Activated CD4-positive, alpha-beta memory T cell treated with anti-CD3 and anti-CD28 coated beads for 36 hours (primary cell): ENCODE measurements at regions not wholly inside any gene's neighbourhood (a gene's known extent, or its start where the extent isn't known, plus 50 kb on each side); places are given as distances from the start of the nearest gene placed in this dataset.

Experiments
- CTCF ChIA-PET: fragments of 350-600 bp; sonication (Branson Sonifier 250); formaldehyde crosslinking; loops from one replicate; lab custom pipeline; 2021; ENCODE audit warnings: antibody characterized with exemption, inconsistent platforms; lab: Charles Lee
- POLR2A ChIA-PET: fragments of 350-600 bp; sonication (Branson Sonifier 250); formaldehyde crosslinking; loops from one replicate; lab custom pipeline; 2021; ENCODE audit warnings: antibody characterized with exemption; lab: Charles Lee
- DNase-seq: peaks from one replicate; pipeline ENCODE4 v3.0.0-alpha.2; 2020
- H3K27ac Mint-ChIP-seq: one replicate; pipeline ENCODE4 v1.8.0; 2021; ENCODE audit warnings: mixed read lengths
- H3K27me3 Mint-ChIP-seq: one replicate; pipeline ENCODE4 v1.8.0; 2021; ENCODE audit warnings: mixed read lengths
- H3K36me3 Mint-ChIP-seq: one replicate; pipeline ENCODE4 v1.8.0; 2021; ENCODE audit warnings: mixed read lengths
- H3K4me1 Mint-ChIP-seq: one replicate; pipeline ENCODE4 v1.8.0; 2021; ENCODE audit warnings: low read depth, mixed read lengths
- H3K4me3 Mint-ChIP-seq: one replicate; pipeline ENCODE4 v1.8.0; 2021; ENCODE audit warnings: mild to moderate bottlenecking, mixed read lengths
- H3K9me3 Mint-ChIP-seq: one replicate; pipeline ENCODE4 v1.8.0; 2021; ENCODE audit warnings: mixed read lengths
- intact Hi-C: fragments of 100-400 bp; cut with micrococcal nuclease; formaldehyde crosslinking; loops from one replicate; pipeline ENCODE4 v1.15.1; 2023

GRCh38 chr6:105886066-105886813 lies 199.9 kb upstream of the PRDM1 start:
- Mint-ChIP-seq H3K4me3 (no peak overlapping the region), H3K4me1 (peaks cover 17% of the 10 kb centered on the region), H3K36me3 (no peaks in the 10 kb centered on the region), H3K9me3 (no peaks in the 10 kb centered on the region), H3K27me3 (peaks cover 10% of the 10 kb centered on the region), H3K27ac (no peak overlapping the region)
- POLR2A ChIA-PET, result no interaction called here
- DNase-seq, result no peak
- intact Hi-C loops, result no loop called here
- CTCF ChIA-PET, result no interaction called here

- no peak overlapping the region for H3K4me3 Mint-ChIP-seq
- peaks cover 33% of the 10 kb centered on the region for H3K4me1 Mint-ChIP-seq
- H3K27me3 Mint-ChIP-seq, result peaks cover 20% of the 10 kb centered on the region
- H3K36me3 Mint-ChIP-seq, result no peaks in the 10 kb centered on the region
- intact Hi-C loops, result no loop called here
- no peak overlapping the region for H3K27ac Mint-ChIP-seq
- CTCF ChIA-PET, result no interaction called here
- H3K9me3 Mint-ChIP-seq, result no peaks in the 10 kb centered on the region
- no peak for DNase-seq
- POLR2A ChIA-PET, result no interaction called here
Observed at GRCh38 chr6:105884426-105884825, 201.7 kb upstream of the PRDM1 start.

DNA sequence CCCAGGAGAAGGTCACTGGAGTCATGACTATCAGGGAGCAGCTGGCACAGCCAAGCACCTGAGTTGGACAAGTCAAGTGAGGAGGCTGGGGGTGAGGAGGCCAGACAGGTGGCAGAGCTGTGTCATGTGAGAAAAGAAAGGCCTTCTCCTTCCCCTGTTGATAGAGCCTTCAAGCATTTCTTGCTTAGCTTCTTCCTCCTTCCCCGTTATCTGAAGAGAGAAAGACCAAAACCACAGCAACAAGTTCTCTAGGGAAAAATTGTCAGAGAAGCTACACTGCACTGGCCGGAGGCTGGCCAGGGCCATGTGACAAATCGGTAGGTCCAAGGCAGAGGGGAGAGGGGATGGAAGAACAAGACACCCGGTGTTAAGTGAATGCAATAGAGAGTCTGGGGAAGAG lies 202.1 kb upstream of the PRDM1 start:
- Mint-ChIP-seq H3K36me3 (no peaks in the 10 kb centered on the region), H3K4me1 (peaks cover 36% of the 10 kb centered on the region), H3K27me3 (peaks cover 20% of the 10 kb centered on the region), H3K9me3 (no peaks in the 10 kb centered on the region), H3K4me3 (no peak overlapping the region), H3K27ac (no peak overlapping the region)
- no peak for DNase-seq
- CTCF ChIA-PET, result no interaction called here
- intact Hi-C loops, result no loop called here
- POLR2A ChIA-PET, result no interaction called here

DNA sequence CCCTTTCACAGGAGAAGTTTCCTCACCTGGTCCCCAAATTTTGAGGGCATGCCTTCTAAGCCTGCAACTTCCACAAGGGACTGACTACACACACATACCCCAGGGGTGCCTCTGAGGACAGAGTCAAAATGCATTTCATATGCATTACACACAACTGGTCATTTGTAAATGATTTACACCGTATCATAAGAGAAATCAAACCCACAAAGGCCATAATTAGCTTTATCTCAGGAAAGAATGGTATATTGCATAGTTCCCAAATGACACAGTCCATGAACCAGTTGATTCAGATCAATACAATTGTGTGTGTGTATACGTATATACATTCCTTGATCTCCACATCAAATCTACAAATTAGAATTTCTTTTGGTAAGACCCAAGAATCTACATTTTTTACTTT lies 203.3 kb upstream of the PRDM1 start:
- peaks cover 30% of the 10 kb centered on the region for H3K27me3 Mint-ChIP-seq
- CTCF ChIA-PET, result interaction anchor here (0.9 to 1.2 kb wide), 2 partner anchors 9 to 341 kb away, joined by 3 to 6 read pairs; no protein-coding TSS in a partner anchor

GRCh38 chr6:105882121-105882803 lies 203.9 kb upstream of the PRDM1 start:
- POLR2A ChIA-PET, result interaction anchor here (0.5 kb wide), 2 partner anchors 18 to 210 kb away, joined by 3 to 5 read pairs; no protein-coding TSS in a partner anchor
- DNase-seq, result no peak
- intact Hi-C loops, result no loop called here
- no peaks in the 10 kb centered on the region for H3K9me3 Mint-ChIP-seq
- H3K27me3 Mint-ChIP-seq, result peaks cover 32% of the 10 kb centered on the region
- H3K36me3 Mint-ChIP-seq, result no peaks in the 10 kb centered on the region
- H3K4me3 Mint-ChIP-seq, result no peak overlapping the region
- CTCF ChIA-PET, result interaction anchor here (0.9 to 1.2 kb wide), 2 partner anchors 10 to 341 kb away, joined by 3 to 6 read pairs; no protein-coding TSS in a partner anchor
- no peak overlapping the region for H3K27ac Mint-ChIP-seq
- H3K4me1 Mint-ChIP-seq, result peaks cover 34% of the 10 kb centered on the region

More for the DNA sequence above, 203.3 kb upstream of the PRDM1 start:
- no peaks in the 10 kb centered on the region for H3K36me3 Mint-ChIP-seq
- intact Hi-C loops, result no loop called here
- no peak for DNase-seq
- H3K27ac Mint-ChIP-seq, result no peak overlapping the region
- no peak overlapping the region for H3K4me3 Mint-ChIP-seq
- no peaks in the 10 kb centered on the region for H3K9me3 Mint-ChIP-seq
- peaks cover 36% of the 10 kb centered on the region for H3K4me1 Mint-ChIP-seq
- POLR2A ChIA-PET, result interaction anchor here (0.5 kb wide), 1 partner anchor 209 kb away, joined by 5 read pairs; no protein-coding TSS in a partner anchor

GRCh38 chr6:105881608-105882007 lies 204.5 kb upstream of the PRDM1 start:
- H3K27me3 Mint-ChIP-seq, result peaks cover 33% of the 10 kb centered on the region
- H3K9me3 Mint-ChIP-seq, result no peaks in the 10 kb centered on the region
- DNase-seq, result no peak
- no peak overlapping the region for H3K4me3 Mint-ChIP-seq
- H3K27ac Mint-ChIP-seq, result no peak overlapping the region
- intact Hi-C loops, result loop anchor here (2.0 kb wide), 1 partner anchor 73 kb away; no protein-coding TSS in a partner anchor
- no peaks in the 10 kb centered on the region for H3K36me3 Mint-ChIP-seq
- CTCF ChIA-PET, result no interaction called here
- POLR2A ChIA-PET, result interaction anchor here (0.5 kb wide), 1 partner anchor 19 kb away, joined by 3 read pairs; no protein-coding TSS in a partner anchor
- H3K4me1 Mint-ChIP-seq, result peaks cover 34% of the 10 kb centered on the region

DNA sequence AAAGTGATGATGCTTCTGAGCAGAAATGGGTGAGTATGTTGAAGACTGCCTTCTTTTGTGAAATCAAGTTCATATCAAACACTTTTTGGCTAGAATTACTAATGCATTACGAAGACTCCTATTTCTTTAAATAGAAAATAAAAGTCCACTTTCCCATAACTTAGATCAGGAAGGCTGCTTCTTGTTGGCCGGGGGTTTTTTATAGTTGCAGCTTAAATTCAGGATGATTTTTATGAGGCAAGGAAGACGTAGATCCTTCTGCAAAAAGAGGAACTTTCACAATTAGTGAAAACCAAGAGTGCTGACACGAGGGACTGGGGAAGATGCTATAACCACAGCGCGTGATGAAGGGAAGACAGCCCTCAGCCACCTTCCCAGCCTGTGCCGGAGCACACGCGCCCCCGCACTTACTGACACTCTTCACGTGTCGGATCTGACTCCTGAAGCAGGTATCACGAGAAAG lies 206.1 kb upstream of the PRDM1 start:
- H3K27ac Mint-ChIP-seq, result peak overlapping the region; percentile 44

GRCh38 chr6:105879146-105879545 lies 207.0 kb upstream of the PRDM1 start:
- Mint-ChIP-seq H3K27me3 (peaks cover 40% of the 10 kb centered on the region), H3K4me1 (peaks cover 26% of the 10 kb centered on the region), H3K4me3 (no peak overlapping the region), H3K36me3 (no peaks in the 10 kb centered on the region), H3K27ac (no peak overlapping the region), H3K9me3 (no peaks in the 10 kb centered on the region)
- no peak for DNase-seq
- intact Hi-C loops, result no loop called here
- CTCF ChIA-PET, result no interaction called here
- POLR2A ChIA-PET, result interaction anchor here (1.3 kb wide), 1 partner anchor 21 kb away, joined by 5 read pairs; no protein-coding TSS in a partner anchor

More for the DNA sequence above, 206.1 kb upstream of the PRDM1 start:
- Mint-ChIP-seq H3K27me3 (peaks cover 37% of the 10 kb centered on the region), H3K9me3 (no peaks in the 10 kb centered on the region), H3K4me1 (peaks cover 26% of the 10 kb centered on the region), H3K4me3 (peak overlapping the region; percentile 31), H3K36me3 (no peaks in the 10 kb centered on the region)
- ChIA-PET CTCF (interaction anchor here (0.7 kb wide), 1 partner anchor 448 kb away, joined by 3 read pairs; no protein-coding TSS in a partner anchor), POLR2A (interaction anchor here (0.9 to 1.3 kb wide), 3 partner anchors 20 to 71 kb away, joined by 4 to 5 read pairs (median 4); no protein-coding TSS in a partner anchor)
- DNase-seq, result peak; percentile 75
- intact Hi-C loops, result loop anchor here (1.0 to 2.0 kb wide), 4 partner anchors 20 to 103 kb away; no protein-coding TSS in a partner anchor

- intact Hi-C loops, result no loop called here
- Mint-ChIP-seq H3K27ac (no peak overlapping the region), H3K4me1 (peaks cover 30% of the 10 kb centered on the region), H3K36me3 (no peaks in the 10 kb centered on the region), H3K4me3 (no peak overlapping the region), H3K27me3 (peaks cover 40% of the 10 kb centered on the region), H3K9me3 (no peaks in the 10 kb centered on the region)
- DNase-seq, result no peak
- ChIA-PET POLR2A (no interaction called here), CTCF (no interaction called here)
Observed at GRCh38 chr6:105875974-105876640, 210.0 kb upstream of the PRDM1 start.

DNA sequence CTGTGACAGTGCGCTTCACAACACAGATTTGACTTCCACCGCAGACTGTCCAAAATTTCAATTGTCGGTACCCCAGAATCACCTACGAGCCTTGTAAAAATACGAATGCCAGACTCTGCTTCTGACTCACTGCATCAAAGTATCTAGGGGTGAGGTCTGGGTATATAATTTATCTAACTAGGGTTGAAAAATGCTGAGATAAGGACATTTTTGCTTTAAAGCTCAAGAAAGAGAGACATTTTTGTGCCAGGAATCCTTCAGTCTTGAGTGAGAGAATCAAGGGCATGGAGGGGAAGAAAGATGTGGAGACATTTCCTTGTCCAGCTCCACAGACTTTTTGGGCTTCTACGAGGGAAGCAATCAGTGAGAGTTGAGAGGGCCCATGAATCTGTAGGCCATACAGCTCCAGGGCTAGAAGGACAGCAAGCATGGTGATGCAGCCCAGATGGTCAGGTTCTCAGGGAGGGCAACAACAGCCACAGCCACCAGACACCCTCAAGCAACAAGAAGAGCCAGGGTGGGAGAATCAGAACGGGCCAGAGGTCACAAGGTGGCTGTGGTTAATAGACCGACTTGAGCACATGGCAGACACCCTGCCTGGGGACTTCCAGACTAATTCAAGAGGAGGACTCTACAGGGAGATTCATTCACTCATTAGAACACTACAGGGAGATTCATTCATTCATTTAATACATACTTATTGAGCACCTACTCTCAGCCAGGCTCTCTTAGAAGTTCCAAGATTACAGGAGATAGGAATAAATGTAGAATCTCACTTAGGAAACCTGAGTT lies 211.1 kb upstream of the PRDM1 start:
- no peak overlapping the region for H3K27ac Mint-ChIP-seq
- DNase-seq, result no peak
- no peak overlapping the region for H3K4me3 Mint-ChIP-seq
- no peaks in the 10 kb centered on the region for H3K9me3 Mint-ChIP-seq
- intact Hi-C loops, result loop anchor here (5.0 kb wide), 2 partner anchors 207 to 222 kb away; no protein-coding TSS in a partner anchor
- H3K27me3 Mint-ChIP-seq, result peaks cover 34% of the 10 kb centered on the region
- no peaks in the 10 kb centered on the region for H3K36me3 Mint-ChIP-seq
- H3K4me1 Mint-ChIP-seq, result peaks cover 21% of the 10 kb centered on the region
- ChIA-PET POLR2A (interaction anchor here (0.7 kb wide), 1 partner anchor 209 kb away, joined by 3 read pairs; no protein-coding TSS in a partner anchor), CTCF (no interaction called here)

GRCh38 chr6:105873799-105874198 lies 212.3 kb upstream of the PRDM1 start:
- no peaks in the 10 kb centered on the region for H3K9me3 Mint-ChIP-seq
- peaks cover 12% of the 10 kb centered on the region for H3K4me1 Mint-ChIP-seq
- POLR2A ChIA-PET, result interaction anchor here (1.1 to 1.4 kb wide), 2 partner anchors 109 to 224 kb away, joined by 4 to 5 read pairs; no protein-coding TSS in a partner anchor
- peak overlapping the region; percentile 31 for H3K27ac Mint-ChIP-seq
- H3K27me3 Mint-ChIP-seq, result peaks cover 35% of the 10 kb centered on the region
- no peak for DNase-seq
- CTCF ChIA-PET, result interaction anchor here (1.2 to 1.3 kb wide), 2 partner anchors 216 to 442 kb away, joined by 3 read pairs; no protein-coding TSS in a partner anchor
- no peaks in the 10 kb centered on the region for H3K36me3 Mint-ChIP-seq
- no peak overlapping the region for H3K4me3 Mint-ChIP-seq
- intact Hi-C loops, result loop anchor here (1.0 to 5.0 kb wide), 5 partner anchors 27 to 224 kb away; no protein-coding TSS in a partner anchor
